HTR-8/SVneo (cell line): ENCODE measurements at regions not wholly inside any gene's neighbourhood (a gene's known extent, or its start where the extent isn't known, plus 50 kb on each side); places are given as distances from the start of the nearest gene placed in this dataset.
"Not testable (repeated sequence)": the region's sequence is repeated elsewhere in the genome, so short reads cannot be mapped to it uniquely, and the experiment has no call there.

Source experiments
- DNase-seq: peaks from one replicate; pipeline ENCODE4 v3.0.0; 2011; ENCODE audit warnings: low spot score, mixed read lengths; ENCODE audit not compliant: insufficient read length
- FAIRE-seq: peaks from 2 replicates; lab custom pipeline; 2011; peaks lifted over from hg19 to GRCh38; lab: Jason Lieb, UNC

GRCh38 chr5:51242456-51242855, 140.8 kb upstream of the ISL1 start:
- FAIRE-seq: no peak

GRCh38 chr5:51250957-51251356, 132.3 kb upstream of the ISL1 start:
- FAIRE-seq, DNase-seq: not testable (repeated sequence)

More at GRCh38 chr5:51242456-51242855, 140.8 kb upstream of the ISL1 start:
- DNase-seq: no peak

GRCh38 chr5:51271261-51271660, 112.0 kb upstream of the ISL1 start:
- FAIRE-seq: no peak
- no peak for DNase-seq

DNA sequence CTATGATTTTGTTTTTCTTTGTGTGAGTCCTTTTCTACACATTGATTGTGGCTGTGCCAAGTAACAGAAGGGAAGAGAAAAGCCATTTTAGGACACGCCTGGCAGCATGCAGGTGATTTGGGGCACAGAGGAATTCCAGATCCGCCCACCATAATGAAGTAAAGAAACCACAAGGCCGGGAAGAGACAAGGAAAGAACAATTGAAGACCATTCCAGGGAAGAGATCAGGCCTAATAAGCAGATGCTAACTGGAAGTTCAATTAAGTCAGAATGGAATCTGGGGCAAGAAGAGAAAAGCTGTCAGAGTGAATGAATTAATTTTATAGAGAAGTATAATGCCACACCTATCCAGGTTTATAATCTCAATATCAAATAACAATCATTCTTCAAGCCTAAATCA, 110.2 kb upstream of the ISL1 start:
- DNase-seq (no peak), FAIRE-seq (no peak)

DNA sequence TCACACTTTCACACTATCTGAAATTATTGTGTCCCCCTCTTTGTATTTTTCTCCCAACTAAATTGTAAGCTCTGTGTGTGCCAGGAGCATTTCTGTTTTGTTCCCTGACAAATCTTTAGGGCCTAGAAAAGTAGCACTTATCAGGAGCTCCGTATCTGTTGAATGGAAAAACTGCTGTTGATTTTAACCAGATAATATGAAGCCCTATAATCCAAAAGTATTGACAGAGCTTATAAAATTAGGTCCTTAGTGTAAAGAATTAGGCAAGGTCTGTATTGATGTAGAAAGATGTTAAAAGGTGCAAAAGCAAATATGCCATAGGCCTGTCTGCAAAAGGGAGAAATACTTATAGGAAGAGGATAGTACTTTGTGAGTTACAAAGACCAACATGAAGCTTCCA, 109.4 kb upstream of the ISL1 start:
- no peak for FAIRE-seq

GRCh38 chr5:51275428-51275827, 107.8 kb upstream of the ISL1 start:
- DNase-seq (no peak), FAIRE-seq (no peak)

More for the DNA sequence above, 109.4 kb upstream of the ISL1 start:
- no peak for DNase-seq

- FAIRE-seq (no peak), DNase-seq (no peak)
Observed at GRCh38 chr5:51276250-51276649, 107.0 kb upstream of the ISL1 start.

- FAIRE-seq: no peak
Observed at GRCh38 chr5:51278539-51278938, 104.7 kb upstream of the ISL1 start.

GRCh38 chr5:51279983-51280706, 103.1 kb upstream of the ISL1 start:
- no peak for DNase-seq
- FAIRE-seq: no peak

More at GRCh38 chr5:51278539-51278938, 104.7 kb upstream of the ISL1 start:
- DNase-seq: no peak

DNA sequence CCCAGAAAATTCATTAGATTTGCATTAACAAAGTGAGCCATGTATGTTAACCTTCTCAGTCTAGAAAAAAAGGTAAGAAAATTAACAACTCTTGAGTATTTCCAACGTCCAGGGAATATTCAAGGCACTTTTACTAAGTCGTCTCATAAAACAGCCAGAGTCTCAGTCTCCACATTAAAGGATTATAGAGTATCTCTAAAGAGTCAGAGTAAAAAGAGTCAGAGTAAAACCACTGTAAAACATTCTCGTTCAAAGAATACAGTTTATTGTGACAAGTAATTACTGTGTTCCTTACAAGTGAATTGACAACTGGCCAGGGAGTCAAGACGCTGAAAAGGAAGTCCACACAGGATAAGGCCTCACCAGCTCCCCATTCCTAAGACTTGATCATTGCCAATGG, 97.2 kb upstream of the ISL1 start:
- FAIRE-seq (no peak), DNase-seq (no peak)

DNA sequence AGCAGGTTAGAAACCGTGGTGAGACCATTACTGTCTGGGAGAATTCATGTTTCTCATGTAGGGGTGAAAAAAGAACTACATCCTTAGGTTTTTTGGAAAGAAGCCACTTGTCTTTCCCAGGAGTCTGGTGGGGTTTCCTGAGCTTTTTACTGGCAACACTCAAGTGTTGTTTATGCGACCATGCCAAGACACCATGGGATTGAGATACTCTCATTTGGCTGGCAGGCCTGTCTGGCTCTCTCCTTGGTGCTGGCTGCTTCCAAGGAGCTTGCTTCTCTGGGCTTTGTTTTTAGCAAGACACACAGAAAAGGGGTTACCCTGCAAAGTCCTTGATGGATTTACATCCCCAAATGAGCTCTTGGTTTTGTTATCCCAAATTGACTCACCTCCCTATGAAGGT, 80.9 kb upstream of the ISL1 start:
- DNase-seq (no peak), FAIRE-seq (no peak)

- no peak for DNase-seq
- no peak for FAIRE-seq
Observed at GRCh38 chr5:51326844-51327243, 56.4 kb upstream of the ISL1 start.
